Liver (tissue), 8 donors: ENCODE measurements at regions not wholly inside any gene's neighbourhood (a gene's known extent, or its start where the extent isn't known, plus 50 kb on each side); places are given as distances from the start of the nearest gene placed in this dataset.

Source experiments
- DNase-seq: peaks from one replicate; pipeline ENCODE4 v3.0.0-alpha.2; 2017; ENCODE audit warnings: low spot score
- H3K27ac ChIP-seq, 2 donors: one replicate each; pipeline ENCODE4 v1.7.0; 2013; ENCODE audit warnings: inconsistent platforms in 2 of 2, low read length in 2 of 2, control low read depth in 1 of 2, low read depth in 1 of 2, mild to moderate bottlenecking in 1 of 2
- H3K27me3 ChIP-seq, 4 donors: one replicate each; pipeline versions ENCODE4 v1.6.1 to v1.7.0; 2013; ENCODE audit warnings: low read length in 3 of 4, inconsistent platforms in 1 of 4, mild to moderate bottlenecking in 1 of 4, moderate library complexity in 1 of 4; ENCODE audit not compliant: control insufficient read depth in 4 of 4, insufficient read depth in 4 of 4
- H3K36me3 ChIP-seq, 4 donors: one replicate each; pipeline versions ENCODE4 v1.6.1 to v1.7.0; 2013; ENCODE audit warnings: low read length in 3 of 4, mild to moderate bottlenecking in 3 of 4, low read depth in 1 of 4, moderate library complexity in 1 of 4; ENCODE audit not compliant: control insufficient read depth in 4 of 4, insufficient read depth in 3 of 4
- H3K4me1 ChIP-seq, 4 donors: one replicate each; pipeline versions ENCODE4 v1.6.1 to v1.7.0; 2013; ENCODE audit warnings: low read length in 3 of 4, mild to moderate bottlenecking in 3 of 4, moderate library complexity in 1 of 4; ENCODE audit not compliant: control insufficient read depth in 4 of 4, insufficient read depth in 4 of 4
- H3K4me3 ChIP-seq, 3 donors: one replicate each; pipeline versions ENCODE4 v1.6.1 to v1.7.0; 2013; ENCODE audit warnings: low read length in 3 of 3, control low read depth in 1 of 3, low read depth in 1 of 3, mild to moderate bottlenecking in 1 of 3
- H3K9ac ChIP-seq, 2 donors: one replicate each; pipeline ENCODE4 v1.7.0; 2013; ENCODE audit warnings: low read length in 2 of 2, mild to moderate bottlenecking in 2 of 2, moderate library complexity in 2 of 2, control low read depth in 1 of 2, low read depth in 1 of 2
- H3K9me3 ChIP-seq, 4 donors: one replicate each; pipeline versions ENCODE4 v1.6.1 to v1.7.0; 2013; ENCODE audit warnings: low read length in 3 of 4; ENCODE audit not compliant: control insufficient read depth in 4 of 4
- CTCF ChIP-seq: fragments of 150-350 bp; IDR thresholded peaks from 2 replicates; pipeline ENCODE4 v1.5.1; 2017; ENCODE audit warnings: improper control_type of control experiment, low read depth, low read length; ENCODE audit not compliant: missing input control
- EGR1 ChIP-seq, 2 donors: IDR thresholded peaks; 2 replicates each; pipeline ENCODE4 v1.6.1; 2016 to 2018; ENCODE audit warnings: antibody characterized with exemption in 2 of 2, low read depth in 2 of 2
- FOXA1 ChIP-seq: IDR thresholded peaks from 2 replicates; pipeline ENCODE4 v1.6.1; 2016; ENCODE audit warnings: antibody characterized with exemption
- FOXA2 ChIP-seq: IDR thresholded peaks from 2 replicates; pipeline ENCODE4 v1.6.1; 2016; ENCODE audit warnings: antibody characterized with exemption
- GABPA ChIP-seq, 2 donors: IDR thresholded peaks in 1 of 2; conservative IDR thresholded peaks in 1 of 2; 2 replicates each; pipeline ENCODE4 v1.6.1; 2016; ENCODE audit warnings: antibody characterized with exemption in 2 of 2, mild to moderate bottlenecking in 1 of 2, moderate library complexity in 1 of 2
- HNF4A ChIP-seq, 2 donors: conservative IDR thresholded peaks; 2 replicates each; pipeline ENCODE4 v1.6.1; 2016; ENCODE audit warnings: antibody characterized with exemption in 2 of 2, mild to moderate bottlenecking in 2 of 2
- HNF4G ChIP-seq: IDR thresholded peaks from 2 replicates; pipeline ENCODE4 v1.6.1; 2016; ENCODE audit warnings: antibody characterized with exemption
- JUND ChIP-seq, 2 donors: IDR thresholded peaks; 2 replicates each; pipeline ENCODE4 v1.6.1; 2016; ENCODE audit warnings: antibody characterized with exemption in 2 of 2
- MAX ChIP-seq: IDR thresholded peaks from 2 replicates; pipeline ENCODE4 v1.6.1; 2016; ENCODE audit warnings: antibody characterized with exemption
- NR2F2 ChIP-seq: IDR thresholded peaks from 2 replicates; pipeline ENCODE4 v1.6.1; 2016; ENCODE audit warnings: antibody characterized with exemption
- RAD21 ChIP-seq, 2 donors: IDR thresholded peaks; 2 replicates each; pipeline ENCODE4 v1.6.1; 2016; ENCODE audit warnings: antibody characterized with exemption in 2 of 2, mild to moderate bottlenecking in 2 of 2
- RXRA ChIP-seq, 2 donors: IDR thresholded peaks; 2 replicates each; pipeline ENCODE4 v1.6.1; 2017 to 2018; ENCODE audit warnings: antibody characterized with exemption in 2 of 2, mild to moderate bottlenecking in 1 of 2
- SP1 ChIP-seq: IDR thresholded peaks from 2 replicates; pipeline ENCODE4 v1.6.1; 2018; ENCODE audit warnings: antibody characterized with exemption, mild to moderate bottlenecking
- TAF1 ChIP-seq: conservative IDR thresholded peaks from 2 replicates; pipeline ENCODE4 v1.6.1; 2016; ENCODE audit warnings: antibody characterized with exemption, mild to moderate bottlenecking
- YY1 ChIP-seq: IDR thresholded peaks from 2 replicates; pipeline ENCODE4 v1.6.1; 2016; ENCODE audit warnings: antibody characterized with exemption, mild to moderate bottlenecking
- WGBS: extraction: QIAGEN DNeasy Blood & Tissue Kit; methylation state at CpG from one replicate; pipeline ENCODE4 v1.1.7; 2013; 5-methylcytosine and 5-hydroxymethylcytosine counted together
- TF ChIP-seq, protein P1 (sequence below): IDR thresholded peaks from 2 replicates; pipeline ENCODE4 v1.6.1; 2016; ENCODE audit warnings: antibody characterized with exemption, mild to moderate bottlenecking
- TF ChIP-seq, protein P2 (sequence below): IDR thresholded peaks from 2 replicates; pipeline ENCODE4 v1.6.1; 2016; ENCODE audit warnings: antibody characterized with exemption
- TF ChIP-seq, protein P3 (sequence below): IDR thresholded peaks from 2 replicates; pipeline ENCODE4 v1.6.1; 2016; ENCODE audit warnings: antibody characterized with exemption
- donor health status: healthy.
- donor health status: healthy.
- donor health status: healthy.
- donor health status: healthy.
- donor health status: healthy.

- no peak overlapping the region for H3K9ac ChIP-seq
- DNase-seq: no peak
- no peaks in the 10 kb centered on the region for H3K36me3 ChIP-seq
- H3K4me1 ChIP-seq: no peaks in the 10 kb centered on the region
- TF ChIP-seq HNF4A (conservative IDR thresholded peaks at IDR 0.05): no peak
- H3K27me3 ChIP-seq: no peaks in the 10 kb centered on the region
- WGBS: 73% methylated on average over 4 of the region's 4 CpGs
- H3K4me3 ChIP-seq: no peak overlapping the region
- H3K27ac ChIP-seq: no peak overlapping the region
- peaks cover 0 to 3% (median 0%) of the 10 kb centered on the region in 4 donors for H3K9me3 ChIP-seq
Observed at GRCh38 chr4:17157304-17157703, 258.9 kb upstream of the LDB2 start.

GRCh38 chr4:17155486-17155885, 257.0 kb upstream of the LDB2 start:
- DNase-seq: no peak
- Histone ChIP-seq H3K36me3 (no peaks in the 10 kb centered on the region), H3K27ac (no peak overlapping the region), H3K4me1 (no peaks in the 10 kb centered on the region), H3K27me3 (no peaks in the 10 kb centered on the region), H3K9me3 (no peaks in the 10 kb centered on the region), H3K9ac (no peak overlapping the region), H3K4me3 (no peak overlapping the region)
- TF ChIP-seq CTCF: no peak
- TF ChIP-seq, protein P1, sequence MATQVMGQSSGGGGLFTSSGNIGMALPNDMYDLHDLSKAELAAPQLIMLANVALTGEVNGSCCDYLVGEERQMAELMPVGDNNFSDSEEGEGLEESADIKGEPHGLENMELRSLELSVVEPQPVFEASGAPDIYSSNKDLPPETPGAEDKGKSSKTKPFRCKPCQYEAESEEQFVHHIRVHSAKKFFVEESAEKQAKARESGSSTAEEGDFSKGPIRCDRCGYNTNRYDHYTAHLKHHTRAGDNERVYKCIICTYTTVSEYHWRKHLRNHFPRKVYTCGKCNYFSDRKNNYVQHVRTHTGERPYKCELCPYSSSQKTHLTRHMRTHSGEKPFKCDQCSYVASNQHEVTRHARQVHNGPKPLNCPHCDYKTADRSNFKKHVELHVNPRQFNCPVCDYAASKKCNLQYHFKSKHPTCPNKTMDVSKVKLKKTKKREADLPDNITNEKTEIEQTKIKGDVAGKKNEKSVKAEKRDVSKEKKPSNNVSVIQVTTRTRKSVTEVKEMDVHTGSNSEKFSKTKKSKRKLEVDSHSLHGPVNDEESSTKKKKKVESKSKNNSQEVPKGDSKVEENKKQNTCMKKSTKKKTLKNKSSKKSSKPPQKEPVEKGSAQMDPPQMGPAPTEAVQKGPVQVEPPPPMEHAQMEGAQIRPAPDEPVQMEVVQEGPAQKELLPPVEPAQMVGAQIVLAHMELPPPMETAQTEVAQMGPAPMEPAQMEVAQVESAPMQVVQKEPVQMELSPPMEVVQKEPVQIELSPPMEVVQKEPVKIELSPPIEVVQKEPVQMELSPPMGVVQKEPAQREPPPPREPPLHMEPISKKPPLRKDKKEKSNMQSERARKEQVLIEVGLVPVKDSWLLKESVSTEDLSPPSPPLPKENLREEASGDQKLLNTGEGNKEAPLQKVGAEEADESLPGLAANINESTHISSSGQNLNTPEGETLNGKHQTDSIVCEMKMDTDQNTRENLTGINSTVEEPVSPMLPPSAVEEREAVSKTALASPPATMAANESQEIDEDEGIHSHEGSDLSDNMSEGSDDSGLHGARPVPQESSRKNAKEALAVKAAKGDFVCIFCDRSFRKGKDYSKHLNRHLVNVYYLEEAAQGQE: no peak
- TF ChIP-seq, protein P2, sequence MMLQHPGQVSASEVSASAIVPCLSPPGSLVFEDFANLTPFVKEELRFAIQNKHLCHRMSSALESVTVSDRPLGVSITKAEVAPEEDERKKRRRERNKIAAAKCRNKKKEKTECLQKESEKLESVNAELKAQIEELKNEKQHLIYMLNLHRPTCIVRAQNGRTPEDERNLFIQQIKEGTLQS: no peak
- no peak for TF ChIP-seq FOXA2
- no peak for TF ChIP-seq EGR1 (IDR thresholded peaks at IDR 0.05; ENCODE audit: low read depth in 2 of 2)
- TF ChIP-seq YY1: no peak
- TF ChIP-seq RXRA (IDR thresholded peaks at IDR 0.05): no peak
- TF ChIP-seq MAX: no peak
- no peak for TF ChIP-seq HNF4A (conservative IDR thresholded peaks at IDR 0.05)
- TF ChIP-seq SP1: no peak
- no peak for TF ChIP-seq GABPA (IDR thresholded peaks at IDR 0.05 in 1 of 2, conservative IDR thresholded peaks at IDR 0.05 in 1 of 2)
- TF ChIP-seq JUND (IDR thresholded peaks at IDR 0.05): no peak
- no peak for TF ChIP-seq NR2F2
- TF ChIP-seq FOXA1: no peak
- TF ChIP-seq TAF1: no peak
- no peak for TF ChIP-seq HNF4G
- TF ChIP-seq RAD21 (IDR thresholded peaks at IDR 0.05): no peak
- TF ChIP-seq, protein P3, sequence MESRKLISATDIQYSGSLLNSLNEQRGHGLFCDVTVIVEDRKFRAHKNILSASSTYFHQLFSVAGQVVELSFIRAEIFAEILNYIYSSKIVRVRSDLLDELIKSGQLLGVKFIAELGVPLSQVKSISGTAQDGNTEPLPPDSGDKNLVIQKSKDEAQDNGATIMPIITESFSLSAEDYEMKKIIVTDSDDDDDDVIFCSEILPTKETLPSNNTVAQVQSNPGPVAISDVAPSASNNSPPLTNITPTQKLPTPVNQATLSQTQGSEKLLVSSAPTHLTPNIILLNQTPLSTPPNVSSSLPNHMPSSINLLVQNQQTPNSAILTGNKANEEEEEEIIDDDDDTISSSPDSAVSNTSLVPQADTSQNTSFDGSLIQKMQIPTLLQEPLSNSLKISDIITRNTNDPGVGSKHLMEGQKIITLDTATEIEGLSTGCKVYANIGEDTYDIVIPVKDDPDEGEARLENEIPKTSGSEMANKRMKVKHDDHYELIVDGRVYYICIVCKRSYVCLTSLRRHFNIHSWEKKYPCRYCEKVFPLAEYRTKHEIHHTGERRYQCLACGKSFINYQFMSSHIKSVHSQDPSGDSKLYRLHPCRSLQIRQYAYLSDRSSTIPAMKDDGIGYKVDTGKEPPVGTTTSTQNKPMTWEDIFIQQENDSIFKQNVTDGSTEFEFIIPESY: no peak
